IMR-90 (cell line): ENCODE measurements at regions not wholly inside any gene's neighbourhood (a gene's known extent, or its start where the extent isn't known, plus 50 kb on each side); places are given as distances from the start of the nearest gene placed in this dataset.

Experiments
- ATAC-seq: fragments of 200-7000 bp; cut with Tn5 transposase; 2 replicates; pipeline ENCODE4 v1.9.1; 2020; ENCODE audit warnings: low read depth, mild to moderate bottlenecking, moderate library complexity
- BruUV-seq: library from RNA; stranded (reverse); fragments of 400-500 nt; replicated peaks from 2 replicates; lab custom pipeline; 2021; lab: Mats Ljungman, UMichigan
- CTCF ChIA-PET: fragments of 300-600 bp; formaldehyde crosslinking; extraction: SDS; loops from one replicate; lab custom pipeline; 2021; ENCODE audit warnings: antibody characterized with exemption; lab: Yijun Ruan, JAX
- POLR2A ChIA-PET: fragments of 300-600 bp; sonication (Branson Sonifier 250); formaldehyde crosslinking; loops from one replicate; lab custom pipeline; 2022; ENCODE audit warnings: antibody characterized with exemption; ENCODE audit not compliant: unreplicated experiment; lab: Charles Lee
- DNase-seq: peaks from one replicate; pipeline ENCODE4 v3.0.0; 2013
- H2AFZ ChIP-seq: replicated peaks from 2 replicates; pipeline ENCODE3; 2013; ENCODE audit warnings: low read length, mild to moderate bottlenecking; ENCODE audit not compliant: poor library complexity
- H2AK5ac ChIP-seq: 2 replicates; pipeline ENCODE4 v1.6.1; 2013; ENCODE audit warnings: low read depth, low read length, inconsistent platforms
- H2AK9ac ChIP-seq: replicated peaks from 2 replicates; pipeline ENCODE3; 2013; ENCODE audit warnings: mild to moderate bottlenecking, low read depth, low read length, moderate library complexity; ENCODE audit not compliant: poor library complexity
- H2BK120ac ChIP-seq: 2 replicates; pipeline ENCODE4 v1.6.1; 2013; ENCODE audit warnings: low read depth, low read length, inconsistent platforms
- H2BK15ac ChIP-seq: 3 replicates; pipeline ENCODE4 v1.6.1; 2013; ENCODE audit warnings: low read depth, low read length, inconsistent platforms
- H2BK20ac ChIP-seq: 2 replicates; pipeline ENCODE4 v1.6.1; 2013; ENCODE audit warnings: low read depth, mild to moderate bottlenecking, inconsistent platforms, low read length, moderate library complexity
- H2BK5ac ChIP-seq: 2 replicates; pipeline ENCODE4 v1.6.1; 2013; ENCODE audit warnings: mild to moderate bottlenecking, low read depth, low read length, inconsistent platforms; ENCODE audit not compliant: poor library complexity, severe bottlenecking
- H3K14ac ChIP-seq: replicated peaks from 2 replicates; pipeline ENCODE4 v1.6.1; 2013; ENCODE audit warnings: low read depth, low read length, inconsistent platforms
- H3K18ac ChIP-seq: 2 replicates; pipeline ENCODE4 v1.6.1; 2013; ENCODE audit warnings: low read depth, low read length, control low read depth
- H3K23ac ChIP-seq: 2 replicates; pipeline ENCODE4 v1.6.1; 2013; ENCODE audit warnings: low read depth, low read length, inconsistent platforms
- H3K27ac ChIP-seq: 2 replicates; pipeline ENCODE4 v1.5.1; 2013; ENCODE audit warnings: mild to moderate bottlenecking, control low read depth, low read length; ENCODE audit not compliant: insufficient read depth
- H3K27me3 ChIP-seq: 2 replicates; pipeline ENCODE4 v1.6.1; 2013; ENCODE audit warnings: low read length; ENCODE audit not compliant: control insufficient read depth, insufficient read depth
- H3K36me3 ChIP-seq: 2 replicates; pipeline ENCODE4 v1.6.1; 2013; ENCODE audit warnings: low read length, mixed read lengths; ENCODE audit not compliant: control insufficient read depth, insufficient read depth
- H3K4ac ChIP-seq: 2 replicates; pipeline ENCODE4 v1.6.1; 2013; ENCODE audit warnings: low read depth, low read length, inconsistent platforms
- H3K4me1 ChIP-seq: 2 replicates; pipeline ENCODE4 v1.6.1; 2013; ENCODE audit warnings: low read length, mixed read lengths; ENCODE audit not compliant: control insufficient read depth, insufficient read depth
- H3K4me2 ChIP-seq: 2 replicates; pipeline ENCODE4 v1.6.1; 2013; ENCODE audit warnings: low read depth, mild to moderate bottlenecking, control low read depth, low read length, moderate library complexity
- H3K4me3 ChIP-seq: 2 replicates; pipeline ENCODE4 v1.5.1; 2013; ENCODE audit warnings: low read depth, mild to moderate bottlenecking, control low read depth, low read length, moderate library complexity; ENCODE audit not compliant: insufficient read depth
- H3K56ac ChIP-seq: 2 replicates; pipeline ENCODE4 v1.6.1; 2013; ENCODE audit warnings: low read length, inconsistent platforms; ENCODE audit not compliant: insufficient read depth; ENCODE audit errors: extremely low read depth
- H3K79me1 ChIP-seq, 2 experiments: 2 replicates each; pipeline ENCODE4 v1.6.1; 2013; ENCODE audit warnings: low read length in 2 of 2, inconsistent platforms in 1 of 2, low read depth in 1 of 2
- H3K9ac ChIP-seq: 2 replicates; pipeline ENCODE4 v1.6.1; 2013; ENCODE audit warnings: low read depth, low read length, control low read depth
- H3K9me1 ChIP-seq: 2 replicates; pipeline ENCODE4 v1.6.1; 2013; ENCODE audit warnings: low read length, inconsistent platforms; ENCODE audit not compliant: insufficient read depth
- H3K9me3 ChIP-seq: 2 replicates; pipeline ENCODE4 v1.6.1; 2013; ENCODE audit warnings: low read length; ENCODE audit not compliant: control insufficient read depth, insufficient read depth
- H4K20me1 ChIP-seq: 2 replicates; pipeline ENCODE4 v1.6.1; 2013; ENCODE audit warnings: low read length, inconsistent platforms; ENCODE audit not compliant: insufficient read depth
- H4K5ac ChIP-seq: 2 replicates; pipeline ENCODE4 v1.6.1; 2013; ENCODE audit warnings: mild to moderate bottlenecking, low read depth, low read length, control low read depth
- H4K8ac ChIP-seq, 2 experiments: 2 replicates each; pipeline ENCODE4 v1.6.1; 2013; ENCODE audit warnings: low read depth in 2 of 2, low read length in 2 of 2, control low read depth in 1 of 2, inconsistent platforms in 1 of 2
- H4K91ac ChIP-seq: 2 replicates; pipeline ENCODE4 v1.6.1; 2013; ENCODE audit warnings: low read depth, low read length, inconsistent platforms; ENCODE audit not compliant: insufficient read depth
- CHD1 ChIP-seq: IDR thresholded peaks from 2 replicates; pipeline ENCODE4 v1.6.1; 2012; ENCODE audit warnings: low read depth, low read length, improper control_type of control experiment
- CTCF ChIP-seq: conservative IDR thresholded peaks from 2 replicates; pipeline ENCODE4 v1.5.1; 2012; ENCODE audit warnings: mild to moderate bottlenecking, low read depth, low read length, improper control_type of control experiment
- ELK1 ChIP-seq: fragments of 150-350 bp; IDR thresholded peaks from 2 replicates; pipeline ENCODE4 v1.6.1; 2016; ENCODE audit warnings: low read depth, mild to moderate bottlenecking, low read length, moderate library complexity, borderline replicate concordance
- FOS ChIP-seq: fragments of 150-350 bp; IDR thresholded peaks from 2 replicates; pipeline ENCODE4 v1.6.1; 2016; ENCODE audit warnings: low read depth, low read length
- MAFK ChIP-seq: IDR thresholded peaks from 2 replicates; pipeline ENCODE4 v1.6.1; 2012; ENCODE audit warnings: low read depth, low read length, improper control_type of control experiment
- MAZ ChIP-seq: IDR thresholded peaks from 2 replicates; pipeline ENCODE4 v1.6.1; 2012; ENCODE audit warnings: low read depth, mild to moderate bottlenecking, low read length, improper control_type of control experiment, moderate library complexity, borderline replicate concordance
- NFE2L2 ChIP-seq: fragments of 150-350 bp; IDR thresholded peaks from 2 replicates; pipeline ENCODE4 v1.6.1; 2016; ENCODE audit warnings: low read depth, mild to moderate bottlenecking, low read length
- POLR2A ChIP-seq: IDR thresholded peaks from 2 replicates; pipeline ENCODE4 v1.6.1; 2012; ENCODE audit warnings: mild to moderate bottlenecking, low read depth, low read length
- RCOR1 ChIP-seq: IDR thresholded peaks from 2 replicates; pipeline ENCODE4 v1.6.1; 2012; ENCODE audit warnings: mild to moderate bottlenecking, low read length, improper control_type of control experiment; ENCODE audit not compliant: insufficient replicate concordance
- RFX5 ChIP-seq: IDR thresholded peaks from 2 replicates; pipeline ENCODE4 v1.8.0; 2012; ENCODE audit warnings: low read depth, mild to moderate bottlenecking, low read length, moderate library complexity
- USF2 ChIP-seq: fragments of 150-350 bp; IDR thresholded peaks from 2 replicates; pipeline ENCODE4 v1.6.1; 2017; ENCODE audit warnings: mild to moderate bottlenecking, antibody characterized with exemption, low read length, low read depth
- WGBS, 2 experiments: methylation state at CpG; one replicate each; pipeline versions ENCODE4 v1.1.5 to v1.1.7; 2013; ENCODE audit warnings: missing lambda C conversion rate in 2 of 2; ENCODE audit not compliant: insufficient read length in 1 of 2; ENCODE audit errors: extremely low coverage in 2 of 2; 5-methylcytosine and 5-hydroxymethylcytosine counted together
- dilution Hi-C: fragments of 300-500 bp; cut with HindIII; formaldehyde crosslinking; loops from one replicate; pipeline ENCODE4 v1.14.3; 2018; ENCODE audit warnings: low sequenced_read_pairs; ENCODE audit not compliant: unreplicated experiment
- in situ Hi-C: fragments of 300-500 bp; cut with MboI; formaldehyde crosslinking; loops from 3 replicates; pipeline ENCODE4 v1.14.3; 2019; ENCODE audit warnings: low sequenced_read_pairs, inconsistent platforms, mixed read lengths
- intact Hi-C: fragments of 100-400 bp; cut with micrococcal nuclease; formaldehyde crosslinking; loops from 2 replicates; pipeline ENCODE4 v1.10.0; 2022

GRCh38 chr15:91447991-91448644, 348.1 kb downstream of the SV2B start:
- no peak for DNase-seq
- H4K91ac ChIP-seq: no peak overlapping the region
- H2AK9ac ChIP-seq: no peak overlapping the region
- no peak for ATAC-seq
- no peaks in the 10 kb centered on the region for H3K36me3 ChIP-seq
- no peaks in the 10 kb centered on the region for H3K9me1 ChIP-seq
- WGBS, 2 experiments: no CpG with 5 or more reads among the region's 3 CpGs
- CTCF ChIA-PET: no interaction called here
- no peak overlapping the region for H4K5ac ChIP-seq
- H3K4me3 ChIP-seq: no peak overlapping the region
- dilution Hi-C loops: no loop called here
- in situ Hi-C loops: no loop called here
- H3K79me1 ChIP-seq: no peaks in the 10 kb centered on the region
- TF ChIP-seq MAFK (no peak), MAZ (no peak), USF2 (no peak), RCOR1 (no peak), FOS (no peak), CTCF (no peak), NFE2L2 (no peak), POLR2A (no peak), RFX5 (no peak), ELK1 (no peak), CHD1 (no peak)
- H3K14ac ChIP-seq: no peak overlapping the region
- no peak overlapping the region for H2AK5ac ChIP-seq
- H2AFZ ChIP-seq: no peak overlapping the region
- no peaks in the 10 kb centered on the region for H3K9me3 ChIP-seq
- BruUV-seq: no TSS peak
- no peak overlapping the region for H3K56ac ChIP-seq
- H4K8ac ChIP-seq: no peak overlapping the region
- no peak overlapping the region for H3K9ac ChIP-seq
- no peak overlapping the region for H3K27ac ChIP-seq
- POLR2A ChIA-PET: no interaction called here
- H2BK20ac ChIP-seq: no peak overlapping the region
- no peaks in the 10 kb centered on the region; the same call in 1 of the 2 replicates for H3K27me3 ChIP-seq
- no peak overlapping the region for H2BK15ac ChIP-seq
- H4K20me1 ChIP-seq: no peaks in the 10 kb centered on the region
- intact Hi-C loops: no loop called here
- no peak overlapping the region for H3K4me2 ChIP-seq
- no peak overlapping the region for H2BK120ac ChIP-seq
- H3K23ac ChIP-seq: no peak overlapping the region
- no peaks in the 10 kb centered on the region for H3K4me1 ChIP-seq
- H3K4ac ChIP-seq: no peak overlapping the region
- H3K18ac ChIP-seq: no peak overlapping the region
- H2BK5ac ChIP-seq: no peak overlapping the region
